GM23338 (cell line): ENCODE measurements at regions not wholly inside any gene's neighbourhood (a gene's known extent, or its start where the extent isn't known, plus 50 kb on each side); places are given as distances from the start of the nearest gene placed in this dataset.

Experiments used
- ATAC-seq: fragments of 200-7000 bp; cut with Tn5 transposase; 3 replicates; pipeline ENCODE4 v1.9.1; 2020
- DNase-seq: peaks from one replicate; pipeline ENCODE4 v3.0.0-alpha.2; 2015; ENCODE audit warnings: low spot score
- H2AFZ ChIP-seq: fragments of 200-600 bp; sonication (generic); 2 replicates; pipeline ENCODE4 v1.8.0; 2016; ENCODE audit warnings: antibody characterized with exemption, mild to moderate bottlenecking, moderate library complexity
- H3F3A ChIP-seq: fragments of 200-600 bp; sonication (generic); replicated peaks from 2 replicates; pipeline ENCODE4 v1.8.0; 2017; ENCODE audit warnings: antibody characterized with exemption, mixed run types, low read depth
- H3K27ac ChIP-seq: fragments of 200-600 bp; sonication (generic); 2 replicates; pipeline ENCODE4 v1.6.1; 2016; ENCODE audit warnings: low read depth
- H3K27me3 ChIP-seq: fragments of 200-600 bp; sonication (generic); 2 replicates; pipeline ENCODE4 v1.8.0; 2016; ENCODE audit warnings: mild to moderate bottlenecking, mixed run types, moderate library complexity; ENCODE audit not compliant: insufficient read depth
- H3K36me3 ChIP-seq: fragments of 200-600 bp; sonication (generic); 2 replicates; pipeline ENCODE4 v1.8.0; 2016; ENCODE audit warnings: mild to moderate bottlenecking; ENCODE audit not compliant: insufficient read depth
- H3K4me1 ChIP-seq: fragments of 200-600 bp; sonication (generic); 2 replicates; pipeline ENCODE4 v1.8.0; 2016; ENCODE audit warnings: mild to moderate bottlenecking, moderate library complexity; ENCODE audit not compliant: insufficient read depth
- H3K4me2 ChIP-seq: fragments of 200-600 bp; sonication (generic); 2 replicates; pipeline ENCODE4 v1.7.1; 2017; ENCODE audit warnings: mixed run types
- H3K4me3 ChIP-seq: fragments of 200-600 bp; sonication (generic); 2 replicates; pipeline ENCODE4 v1.6.1; 2016; ENCODE audit warnings: mixed run types
- H3K79me2 ChIP-seq: fragments of 200-600 bp; sonication (generic); replicated peaks from 2 replicates; pipeline ENCODE4 v1.8.0; 2017; ENCODE audit warnings: mild to moderate bottlenecking; ENCODE audit not compliant: insufficient read depth
- H3K9me2 ChIP-seq: fragments of 200-600 bp; sonication (generic); 2 replicates; pipeline ENCODE4 v1.8.0; 2017; ENCODE audit not compliant: insufficient read depth
- H4K20me1 ChIP-seq: fragments of 200-600 bp; sonication (generic); replicated peaks from 2 replicates; pipeline ENCODE4 v1.8.0; 2017; ENCODE audit warnings: mild to moderate bottlenecking; ENCODE audit not compliant: insufficient read depth
- H3K27ac Mint-ChIP-seq: 2 replicates; pipeline ENCODE4 v1.8.0; 2020; ENCODE audit warnings: inconsistent platforms, mild to moderate bottlenecking, moderate library complexity, mixed read lengths
- H3K27me3 Mint-ChIP-seq: 3 replicates; pipeline ENCODE4 v1.8.0; 2022; ENCODE audit warnings: low read depth, mild to moderate bottlenecking, moderate library complexity, mixed read lengths, inconsistent platforms; ENCODE audit not compliant: insufficient read depth, poor library complexity
- H3K36me3 Mint-ChIP-seq: 3 replicates; pipeline ENCODE4 v1.8.0; 2021; ENCODE audit warnings: low read depth, mild to moderate bottlenecking, inconsistent platforms, moderate library complexity, mixed read lengths
- H3K4me1 Mint-ChIP-seq: 3 replicates; pipeline ENCODE4 v1.8.0; 2020; ENCODE audit warnings: mild to moderate bottlenecking, inconsistent platforms, mixed read lengths
- H3K4me3 Mint-ChIP-seq: 3 replicates; pipeline ENCODE4 v1.8.0; 2021; ENCODE audit warnings: moderate library complexity, mild to moderate bottlenecking, inconsistent platforms, mixed read lengths
- H3K9me3 Mint-ChIP-seq: 3 replicates; pipeline ENCODE4 v1.8.0; 2020; ENCODE audit warnings: moderate library complexity, mild to moderate bottlenecking, inconsistent platforms, mixed read lengths
- EZH2phosphoT487 ChIP-seq: fragments of 200-600 bp; sonication (generic); IDR thresholded peaks from one replicate; pipeline ENCODE4 v1.8.1; 2018; ENCODE audit warnings: antibody characterized with exemption; ENCODE audit not compliant: unreplicated experiment
- NANOG ChIP-seq: IDR thresholded peaks from 2 replicates; pipeline ENCODE4 v1.6.1; 2016; ENCODE audit warnings: antibody characterized with exemption, borderline replicate concordance
- POLR2AphosphoS5 ChIP-seq: IDR thresholded peaks from 2 replicates; pipeline ENCODE4 v1.6.1; 2016; ENCODE audit warnings: antibody characterized with exemption, low read depth
- STAT1 ChIP-seq: IDR thresholded peaks from one replicate; pipeline ENCODE4 v1.6.1; 2016; ENCODE audit warnings: antibody characterized with exemption; ENCODE audit not compliant: unreplicated experiment
- ZNF331 ChIP-seq: fragments of 250-450 bp; sonication (Bioruptor Pico); IDR thresholded peaks from 2 replicates; pipeline ENCODE4 v1.5.0; 2020; ENCODE audit warnings: low read depth, mild to moderate bottlenecking, moderate library complexity
- TF ChIP-seq, protein P1 (sequence below): IDR thresholded peaks from one replicate; pipeline ENCODE4 v1.6.1; 2018; ENCODE audit warnings: antibody characterized with exemption; ENCODE audit not compliant: unreplicated experiment
- TF ChIP-seq, protein P2 (sequence below): fragments of 250-450 bp; sonication (Bioruptor Pico); IDR thresholded peaks from 2 replicates; pipeline ENCODE4 v1.5.0; 2020; ENCODE audit warnings: mild to moderate bottlenecking, moderate library complexity

DNA sequence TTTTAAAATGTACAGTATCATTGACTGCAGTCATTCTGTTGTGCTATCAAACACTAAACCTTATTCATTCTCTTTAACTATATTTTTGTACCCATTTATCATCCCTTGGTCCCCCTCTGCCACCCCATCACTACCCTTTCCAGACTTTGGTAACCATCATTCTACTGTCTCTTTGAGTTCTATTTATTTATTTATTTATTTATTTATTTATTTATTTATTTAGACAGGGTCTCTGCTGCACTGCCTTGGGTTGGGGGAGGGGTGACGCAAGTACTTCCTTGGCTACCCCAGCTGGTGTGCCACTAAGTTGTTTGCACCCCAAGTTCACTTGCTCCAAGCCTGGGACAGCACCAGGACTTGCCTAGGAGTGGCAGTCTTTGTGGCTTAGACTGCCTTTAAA is 427.8 kb upstream of the NOVA1 start:
- TF ChIP-seq, protein P1, sequence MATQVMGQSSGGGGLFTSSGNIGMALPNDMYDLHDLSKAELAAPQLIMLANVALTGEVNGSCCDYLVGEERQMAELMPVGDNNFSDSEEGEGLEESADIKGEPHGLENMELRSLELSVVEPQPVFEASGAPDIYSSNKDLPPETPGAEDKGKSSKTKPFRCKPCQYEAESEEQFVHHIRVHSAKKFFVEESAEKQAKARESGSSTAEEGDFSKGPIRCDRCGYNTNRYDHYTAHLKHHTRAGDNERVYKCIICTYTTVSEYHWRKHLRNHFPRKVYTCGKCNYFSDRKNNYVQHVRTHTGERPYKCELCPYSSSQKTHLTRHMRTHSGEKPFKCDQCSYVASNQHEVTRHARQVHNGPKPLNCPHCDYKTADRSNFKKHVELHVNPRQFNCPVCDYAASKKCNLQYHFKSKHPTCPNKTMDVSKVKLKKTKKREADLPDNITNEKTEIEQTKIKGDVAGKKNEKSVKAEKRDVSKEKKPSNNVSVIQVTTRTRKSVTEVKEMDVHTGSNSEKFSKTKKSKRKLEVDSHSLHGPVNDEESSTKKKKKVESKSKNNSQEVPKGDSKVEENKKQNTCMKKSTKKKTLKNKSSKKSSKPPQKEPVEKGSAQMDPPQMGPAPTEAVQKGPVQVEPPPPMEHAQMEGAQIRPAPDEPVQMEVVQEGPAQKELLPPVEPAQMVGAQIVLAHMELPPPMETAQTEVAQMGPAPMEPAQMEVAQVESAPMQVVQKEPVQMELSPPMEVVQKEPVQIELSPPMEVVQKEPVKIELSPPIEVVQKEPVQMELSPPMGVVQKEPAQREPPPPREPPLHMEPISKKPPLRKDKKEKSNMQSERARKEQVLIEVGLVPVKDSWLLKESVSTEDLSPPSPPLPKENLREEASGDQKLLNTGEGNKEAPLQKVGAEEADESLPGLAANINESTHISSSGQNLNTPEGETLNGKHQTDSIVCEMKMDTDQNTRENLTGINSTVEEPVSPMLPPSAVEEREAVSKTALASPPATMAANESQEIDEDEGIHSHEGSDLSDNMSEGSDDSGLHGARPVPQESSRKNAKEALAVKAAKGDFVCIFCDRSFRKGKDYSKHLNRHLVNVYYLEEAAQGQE, result no peak
- TF ChIP-seq STAT1, result no peak
- no peak for TF ChIP-seq POLR2AphosphoS5
- no peak for TF ChIP-seq EZH2phosphoT487
- TF ChIP-seq, protein P2, sequence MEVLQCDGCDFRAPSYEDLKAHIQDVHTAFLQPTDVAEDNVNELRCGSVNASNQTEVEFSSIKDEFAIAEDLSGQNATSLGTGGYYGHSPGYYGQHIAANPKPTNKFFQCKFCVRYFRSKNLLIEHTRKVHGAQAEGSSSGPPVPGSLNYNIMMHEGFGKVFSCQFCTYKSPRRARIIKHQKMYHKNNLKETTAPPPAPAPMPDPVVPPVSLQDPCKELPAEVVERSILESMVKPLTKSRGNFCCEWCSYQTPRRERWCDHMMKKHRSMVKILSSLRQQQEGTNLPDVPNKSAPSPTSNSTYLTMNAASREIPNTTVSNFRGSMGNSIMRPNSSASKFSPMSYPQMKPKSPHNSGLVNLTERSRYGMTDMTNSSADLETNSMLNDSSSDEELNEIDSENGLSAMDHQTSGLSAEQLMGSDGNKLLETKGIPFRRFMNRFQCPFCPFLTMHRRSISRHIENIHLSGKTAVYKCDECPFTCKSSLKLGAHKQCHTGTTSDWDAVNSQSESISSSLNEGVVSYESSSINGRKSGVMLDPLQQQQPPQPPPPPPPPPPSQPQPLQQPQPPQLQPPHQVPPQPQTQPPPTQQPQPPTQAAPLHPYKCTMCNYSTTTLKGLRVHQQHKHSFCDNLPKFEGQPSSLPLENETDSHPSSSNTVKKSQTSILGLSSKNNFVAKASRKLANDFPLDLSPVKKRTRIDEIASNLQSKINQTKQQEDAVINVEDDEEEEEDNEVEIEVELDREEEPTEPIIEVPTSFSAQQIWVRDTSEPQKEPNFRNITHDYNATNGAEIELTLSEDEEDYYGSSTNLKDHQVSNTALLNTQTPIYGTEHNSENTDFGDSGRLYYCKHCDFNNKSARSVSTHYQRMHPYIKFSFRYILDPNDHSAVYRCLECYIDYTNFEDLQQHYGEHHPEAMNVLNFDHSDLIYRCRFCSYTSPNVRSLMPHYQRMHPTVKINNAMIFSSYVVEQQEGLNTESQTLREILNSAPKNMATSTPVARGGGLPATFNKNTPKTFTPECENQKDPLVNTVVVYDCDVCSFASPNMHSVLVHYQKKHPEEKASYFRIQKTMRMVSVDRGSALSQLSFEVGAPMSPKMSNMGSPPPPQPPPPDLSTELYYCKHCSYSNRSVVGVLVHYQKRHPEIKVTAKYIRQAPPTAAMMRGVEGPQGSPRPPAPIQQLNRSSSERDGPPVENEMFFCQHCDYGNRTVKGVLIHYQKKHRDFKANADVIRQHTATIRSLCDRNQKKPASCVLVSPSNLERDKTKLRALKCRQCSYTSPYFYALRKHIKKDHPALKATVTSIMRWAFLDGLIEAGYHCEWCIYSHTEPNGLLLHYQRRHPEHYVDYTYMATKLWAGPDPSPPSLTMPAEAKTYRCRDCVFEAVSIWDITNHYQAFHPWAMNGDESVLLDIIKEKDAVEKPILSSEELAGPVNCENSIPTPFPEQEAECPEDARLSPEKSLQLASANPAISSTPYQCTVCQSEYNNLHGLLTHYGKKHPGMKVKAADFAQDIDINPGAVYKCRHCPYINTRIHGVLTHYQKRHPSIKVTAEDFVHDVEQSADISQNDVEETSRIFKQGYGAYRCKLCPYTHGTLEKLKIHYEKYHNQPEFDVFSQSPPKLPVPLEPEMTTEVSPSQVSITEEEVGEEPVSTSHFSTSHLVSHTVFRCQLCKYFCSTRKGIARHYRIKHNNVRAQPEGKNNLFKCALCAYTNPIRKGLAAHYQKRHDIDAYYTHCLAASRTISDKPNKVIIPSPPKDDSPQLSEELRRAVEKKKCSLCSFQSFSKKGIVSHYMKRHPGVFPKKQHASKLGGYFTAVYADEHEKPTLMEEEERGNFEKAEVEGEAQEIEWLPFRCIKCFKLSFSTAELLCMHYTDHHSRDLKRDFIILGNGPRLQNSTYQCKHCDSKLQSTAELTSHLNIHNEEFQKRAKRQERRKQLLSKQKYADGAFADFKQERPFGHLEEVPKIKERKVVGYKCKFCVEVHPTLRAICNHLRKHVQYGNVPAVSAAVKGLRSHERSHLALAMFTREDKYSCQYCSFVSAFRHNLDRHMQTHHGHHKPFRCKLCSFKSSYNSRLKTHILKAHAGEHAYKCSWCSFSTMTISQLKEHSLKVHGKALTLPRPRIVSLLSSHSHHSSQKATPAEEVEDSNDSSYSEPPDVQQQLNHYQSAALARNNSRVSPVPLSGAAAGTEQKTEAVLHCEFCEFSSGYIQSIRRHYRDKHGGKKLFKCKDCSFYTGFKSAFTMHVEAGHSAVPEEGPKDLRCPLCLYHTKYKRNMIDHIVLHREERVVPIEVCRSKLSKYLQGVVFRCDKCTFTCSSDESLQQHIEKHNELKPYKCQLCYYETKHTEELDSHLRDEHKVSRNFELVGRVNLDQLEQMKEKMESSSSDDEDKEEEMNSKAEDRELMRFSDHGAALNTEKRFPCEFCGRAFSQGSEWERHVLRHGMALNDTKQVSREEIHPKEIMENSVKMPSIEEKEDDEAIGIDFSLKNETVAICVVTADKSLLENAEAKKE (CRISPR knock-in tag), result no peak
- TF ChIP-seq NANOG, result no peak
- no peak for TF ChIP-seq ZNF331
- DNase-seq, result no peak
- no peaks in the 10 kb centered on the region for H3K79me2 ChIP-seq
- H4K20me1 ChIP-seq, result no peaks in the 10 kb centered on the region
- ATAC-seq, result no peak; the same call in 2 of the 3 replicates
- Mint-ChIP-seq H3K27ac (no peak overlapping the region), H3K9me3 (no peaks in the 10 kb centered on the region; the same call in 2 of the 3 replicates), H3K36me3 (no peaks in the 10 kb centered on the region), H3K4me1 (peaks cover 3% of the 10 kb centered on the region; the same call in 1 of the 3 replicates), H3K4me3 (no peak overlapping the region), H3K27me3 (peaks cover 2% of the 10 kb centered on the region)
- no peaks in the 10 kb centered on the region for H3F3A ChIP-seq
- no peaks in the 10 kb centered on the region for H3K27me3 ChIP-seq
- no peaks in the 10 kb centered on the region for H3K9me2 ChIP-seq
- no peaks in the 10 kb centered on the region for H3K36me3 ChIP-seq
- peak overlapping the region; percentile 3 for H2AFZ ChIP-seq
- H3K4me2 ChIP-seq, result no peak overlapping the region
- H3K4me3 ChIP-seq, result no peak overlapping the region
- no peaks in the 10 kb centered on the region for H3K4me1 ChIP-seq
- no peak overlapping the region for H3K27ac ChIP-seq
